Natural killer cell (primary cell): ENCODE measurements at regions not wholly inside any gene's neighbourhood (a gene's known extent, or its start where the extent isn't known, plus 50 kb on each side); places are given as distances from the start of the nearest gene placed in this dataset.

Experiments
- ATAC-seq, 3 donors: fragments of 150-1000 bp in 2 of 3; fragments of 200-7000 bp in 1 of 3; cut with Tn5 transposase; 1 replicate in 1 of 3; 2 replicates in 2 of 3; pipeline ENCODE4 v1.10.0; 2021; ENCODE audit warnings: mild to moderate bottlenecking in 2 of 3, moderate library complexity in 2 of 3
- DNase-seq, 2 donors: peaks; one replicate each; pipeline versions ENCODE4 v3.0.0 to v3.0.0-alpha.2; 2013 to 2021; ENCODE audit warnings: mixed read lengths in 1 of 2
- H3K27ac ChIP-seq: one replicate; pipeline ENCODE4 v1.5.1; 2013; ENCODE audit warnings: mild to moderate bottlenecking, low read length
- H3K27me3 ChIP-seq: one replicate; pipeline ENCODE4 v1.6.1; 2013; ENCODE audit warnings: low read length; ENCODE audit not compliant: control insufficient read depth, insufficient read depth
- H3K36me3 ChIP-seq: one replicate; pipeline ENCODE4 v1.6.1; 2013; ENCODE audit warnings: low read length; ENCODE audit not compliant: control insufficient read depth, insufficient read depth
- H3K4me1 ChIP-seq: one replicate; pipeline ENCODE4 v1.6.1; 2013; ENCODE audit warnings: low read length; ENCODE audit not compliant: control insufficient read depth, insufficient read depth
- H3K4me3 ChIP-seq: one replicate; pipeline ENCODE4 v1.5.1; 2013; ENCODE audit warnings: low read length
- H3K9me3 ChIP-seq: one replicate; pipeline ENCODE4 v1.6.1; 2013; ENCODE audit warnings: low read length; ENCODE audit not compliant: control insufficient read depth, insufficient read depth
- H3K27ac Mint-ChIP-seq, 2 donors: one replicate each; pipeline ENCODE4 v1.8.0; 2022; ENCODE audit warnings: mild to moderate bottlenecking in 2 of 2, mixed read lengths in 2 of 2, moderate library complexity in 1 of 2
- H3K27me3 Mint-ChIP-seq, 2 donors: one replicate each; pipeline ENCODE4 v1.8.0; 2022; ENCODE audit warnings: low read depth in 2 of 2, mixed read lengths in 2 of 2
- H3K36me3 Mint-ChIP-seq: one replicate; pipeline ENCODE4 v1.8.0; 2022; ENCODE audit warnings: mixed read lengths
- H3K4me1 Mint-ChIP-seq, 2 donors: one replicate each; pipeline ENCODE4 v1.8.0; 2022; ENCODE audit warnings: mixed read lengths in 2 of 2
- H3K4me3 Mint-ChIP-seq: one replicate; pipeline ENCODE4 v1.8.0; 2022; ENCODE audit warnings: mild to moderate bottlenecking, moderate library complexity, mixed read lengths
- H3K9me3 Mint-ChIP-seq, 2 donors: one replicate each; pipeline ENCODE4 v1.8.0; 2022; ENCODE audit warnings: mixed read lengths in 2 of 2
- WGBS: methylation state at CpG from one replicate; pipeline ENCODE4 v1.1.7; 2013; ENCODE audit warnings: missing lambda C conversion rate; ENCODE audit not compliant: insufficient coverage; 5-methylcytosine and 5-hydroxymethylcytosine counted together
- intact Hi-C: fragments of 100-400 bp; cut with micrococcal nuclease; formaldehyde crosslinking; loops from one replicate; pipeline ENCODE4 v1.14.2; 2022
- TF ChIP-seq, protein P1 (sequence below): fragments of 200-600 bp; IDR thresholded peaks from one replicate; pipeline ENCODE4 v1.8.0; 2022; ENCODE audit warnings: antibody characterized with exemption

DNA sequence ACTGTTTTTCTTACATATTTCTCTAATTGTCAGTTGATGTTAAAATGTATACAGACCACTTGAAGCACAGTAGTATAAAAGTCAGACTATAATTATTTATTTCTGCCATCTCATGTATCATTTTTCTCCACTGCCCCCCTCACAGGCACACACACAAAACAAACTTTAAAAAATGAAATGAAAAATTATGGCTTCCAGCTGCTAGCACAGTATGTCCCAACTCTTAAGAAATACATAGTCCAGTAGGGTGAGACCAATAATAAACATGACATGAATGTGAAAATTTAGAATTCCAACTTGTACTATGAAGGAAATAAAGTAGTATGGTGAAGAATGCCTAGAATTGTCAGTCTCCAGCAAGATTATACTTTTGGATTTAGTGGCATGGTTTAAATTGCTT lies 1247.9 kb downstream of the JRKL start:
- Mint-ChIP-seq H3K4me1 (no peaks in the 10 kb centered on the region), H3K9me3 (peaks cover 5 to 9% of the 10 kb centered on the region in 2 donors), H3K36me3 (peaks cover 6% of the 10 kb centered on the region), H3K4me3 (no peak overlapping the region), H3K27ac (no peak overlapping the region), H3K27me3 (no peaks in the 10 kb centered on the region)
- intact Hi-C loops, result no loop called here
- H3K27me3 ChIP-seq, result no peaks in the 10 kb centered on the region
- no peak overlapping the region for H3K27ac ChIP-seq
- DNase-seq, result no peak
- no peak overlapping the region for H3K4me3 ChIP-seq
- no peaks in the 10 kb centered on the region for H3K9me3 ChIP-seq
- no peaks in the 10 kb centered on the region for H3K4me1 ChIP-seq
- TF ChIP-seq, protein P1, sequence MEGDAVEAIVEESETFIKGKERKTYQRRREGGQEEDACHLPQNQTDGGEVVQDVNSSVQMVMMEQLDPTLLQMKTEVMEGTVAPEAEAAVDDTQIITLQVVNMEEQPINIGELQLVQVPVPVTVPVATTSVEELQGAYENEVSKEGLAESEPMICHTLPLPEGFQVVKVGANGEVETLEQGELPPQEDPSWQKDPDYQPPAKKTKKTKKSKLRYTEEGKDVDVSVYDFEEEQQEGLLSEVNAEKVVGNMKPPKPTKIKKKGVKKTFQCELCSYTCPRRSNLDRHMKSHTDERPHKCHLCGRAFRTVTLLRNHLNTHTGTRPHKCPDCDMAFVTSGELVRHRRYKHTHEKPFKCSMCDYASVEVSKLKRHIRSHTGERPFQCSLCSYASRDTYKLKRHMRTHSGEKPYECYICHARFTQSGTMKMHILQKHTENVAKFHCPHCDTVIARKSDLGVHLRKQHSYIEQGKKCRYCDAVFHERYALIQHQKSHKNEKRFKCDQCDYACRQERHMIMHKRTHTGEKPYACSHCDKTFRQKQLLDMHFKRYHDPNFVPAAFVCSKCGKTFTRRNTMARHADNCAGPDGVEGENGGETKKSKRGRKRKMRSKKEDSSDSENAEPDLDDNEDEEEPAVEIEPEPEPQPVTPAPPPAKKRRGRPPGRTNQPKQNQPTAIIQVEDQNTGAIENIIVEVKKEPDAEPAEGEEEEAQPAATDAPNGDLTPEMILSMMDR, result no peak
- ATAC-seq, result no peak
- H3K36me3 ChIP-seq, result no peaks in the 10 kb centered on the region

DNA sequence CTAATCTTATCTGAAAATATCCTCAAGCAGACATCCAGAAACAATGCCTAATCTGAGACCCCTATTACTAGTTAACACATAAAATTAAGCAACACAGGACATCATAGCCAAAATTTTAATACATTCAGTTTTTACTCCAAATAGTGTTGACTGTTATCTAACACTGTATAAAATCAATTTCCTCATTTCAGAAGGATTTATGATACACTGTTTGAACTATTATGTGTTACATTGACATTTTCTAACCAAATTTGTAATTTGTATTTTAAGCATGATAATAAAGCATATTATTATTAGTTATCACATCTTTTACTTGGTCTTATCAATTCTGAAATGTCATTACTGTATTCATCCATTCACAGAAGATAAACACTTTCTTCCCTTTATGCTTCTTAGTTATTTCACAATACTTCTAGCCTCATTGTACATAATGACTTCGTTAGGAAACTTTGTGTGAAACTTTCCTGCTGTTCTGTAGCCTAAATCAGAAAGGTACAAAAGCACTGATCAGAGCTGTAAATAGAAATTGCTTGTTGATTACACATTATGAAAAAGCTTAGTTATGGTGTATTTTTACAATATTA lies 1248.9 kb downstream of the JRKL start:
- no peak overlapping the region for H3K4me3 Mint-ChIP-seq
- peaks cover 6% of the 10 kb centered on the region for H3K36me3 Mint-ChIP-seq
- Histone ChIP-seq H3K27ac (no peak overlapping the region), H3K27me3 (no peaks in the 10 kb centered on the region), H3K4me1 (no peaks in the 10 kb centered on the region), H3K4me3 (no peak overlapping the region), H3K9me3 (no peaks in the 10 kb centered on the region), H3K36me3 (no peaks in the 10 kb centered on the region)
- no peak for ATAC-seq
- no peak for DNase-seq
- WGBS, result 40% methylated on average over 1 of the region's 1 CpG
- H3K27me3 Mint-ChIP-seq, result no peaks in the 10 kb centered on the region
- TF ChIP-seq, protein P1, result no peak
- peaks cover 5 to 9% of the 10 kb centered on the region in 2 donors for H3K9me3 Mint-ChIP-seq
- intact Hi-C loops, result no loop called here
- no peak overlapping the region for H3K27ac Mint-ChIP-seq
- no peaks in the 10 kb centered on the region for H3K4me1 Mint-ChIP-seq

DNA sequence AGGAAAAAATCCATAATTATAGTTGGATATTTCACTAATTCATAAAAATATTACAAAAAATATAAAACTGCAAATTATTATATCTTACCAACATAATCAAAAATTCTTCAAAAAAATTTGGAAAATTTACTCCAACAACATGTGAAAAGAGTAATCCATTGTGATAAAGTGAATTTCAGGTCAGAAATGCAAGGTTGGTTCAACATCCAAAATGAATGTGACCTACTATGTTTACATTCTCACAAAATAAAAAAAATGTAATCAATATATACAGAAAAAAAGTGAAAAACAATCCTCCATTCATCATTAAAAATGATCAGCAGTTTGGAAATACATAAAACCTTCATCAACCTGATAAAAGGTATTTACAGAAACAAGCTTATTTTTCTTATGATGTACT lies 1252.2 kb downstream of the JRKL start:
- DNase-seq (no peak), ATAC-seq (no peak)
- no peak overlapping the region for H3K27ac ChIP-seq
- intact Hi-C loops, result no loop called here
- no peaks in the 10 kb centered on the region for H3K4me1 ChIP-seq
- Mint-ChIP-seq H3K27me3 (no peaks in the 10 kb centered on the region), H3K4me3 (no peak overlapping the region), H3K4me1 (no peaks in the 10 kb centered on the region), H3K9me3 (peaks cover 9 to 11% of the 10 kb centered on the region in 2 donors), H3K36me3 (peaks cover 8% of the 10 kb centered on the region), H3K27ac (no peak overlapping the region)
- no peaks in the 10 kb centered on the region for H3K36me3 ChIP-seq
- TF ChIP-seq, protein P1, result no peak
- H3K9me3 ChIP-seq, result peaks cover 2% of the 10 kb centered on the region
- H3K4me3 ChIP-seq, result no peak overlapping the region
- H3K27me3 ChIP-seq, result no peaks in the 10 kb centered on the region

DNA sequence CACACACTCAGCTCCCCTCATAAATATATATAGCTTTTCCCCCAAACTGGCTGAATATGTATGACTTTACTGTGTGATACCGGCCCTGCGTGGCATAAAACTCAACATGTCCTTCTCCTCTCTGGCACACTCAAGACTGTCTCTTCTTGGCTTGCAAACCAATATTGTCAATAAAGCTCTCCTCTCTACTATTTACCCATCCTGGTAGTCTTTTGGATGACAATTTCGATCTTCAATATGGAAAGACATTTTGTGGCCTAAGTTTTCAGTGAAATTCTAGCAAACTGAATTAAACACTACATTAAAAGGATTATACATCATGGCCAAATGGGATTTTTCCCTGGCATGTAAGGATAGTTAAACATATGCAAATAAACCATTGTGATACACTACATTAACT lies 1255.9 kb downstream of the JRKL start:
- 73% methylated on average over 3 of the region's 3 CpGs for WGBS
- Mint-ChIP-seq H3K4me1 (no peaks in the 10 kb centered on the region), H3K27me3 (no peaks in the 10 kb centered on the region), H3K4me3 (no peak overlapping the region), H3K9me3 (peaks cover 17 to 23% of the 10 kb centered on the region in 2 donors), H3K27ac (no peak overlapping the region), H3K36me3 (peaks cover 23% of the 10 kb centered on the region)
- DNase-seq, result no peak
- Histone ChIP-seq H3K9me3 (peaks cover 2% of the 10 kb centered on the region), H3K4me1 (no peaks in the 10 kb centered on the region), H3K36me3 (no peaks in the 10 kb centered on the region), H3K27ac (no peak overlapping the region), H3K4me3 (no peak overlapping the region), H3K27me3 (no peaks in the 10 kb centered on the region)
- TF ChIP-seq, protein P1, result no peak
- no peak for ATAC-seq
- intact Hi-C loops, result no loop called here
